DND-41 (cell line): ENCODE measurements at regions not wholly inside any gene's neighbourhood (a gene's known extent, or its start where the extent isn't known, plus 50 kb on each side); places are given as distances from the start of the nearest gene placed in this dataset.

Experiments
- ATAC-seq: fragments of 200-7000 bp; cut with Tn5 transposase; 3 replicates; pipeline ENCODE4 v1.9.1; 2021; ENCODE audit warnings: low read depth; ENCODE audit not compliant: insufficient read depth
- DNase-seq: peaks from one replicate; pipeline ENCODE4 v3.0.0-alpha.2; 2020
- H2AFZ ChIP-seq: 2 replicates; pipeline ENCODE4 v1.6.0; 2012; ENCODE audit warnings: low read depth, low read length
- H3K27ac ChIP-seq: 2 replicates; pipeline ENCODE4 v1.5.1; 2012; ENCODE audit warnings: low read length, inconsistent platforms
- H3K27me3 ChIP-seq: fragments of 200-600 bp; sonication (generic); 2 replicates; pipeline ENCODE4 v1.6.0; 2012; ENCODE audit warnings: low read length, mild to moderate bottlenecking, inconsistent platforms; ENCODE audit not compliant: insufficient read depth, poor library complexity
- H3K36me3 ChIP-seq: 2 replicates; pipeline ENCODE4 v1.5.1; 2012; ENCODE audit warnings: low read length, inconsistent platforms; ENCODE audit not compliant: insufficient read depth
- H3K4me1 ChIP-seq: 2 replicates; pipeline ENCODE4 v1.5.1; 2012; ENCODE audit warnings: mild to moderate bottlenecking, low read length; ENCODE audit not compliant: insufficient read depth
- H3K4me2 ChIP-seq: 2 replicates; pipeline ENCODE4 v1.6.0; 2012; ENCODE audit warnings: mild to moderate bottlenecking, moderate library complexity, low read length, inconsistent platforms; ENCODE audit not compliant: insufficient read depth
- H3K4me3 ChIP-seq, 2 experiments: fragments of 200-600 bp in 1 of 2; shearing (Covaris generic) in 1 of 2; 2 replicates each; pipeline ENCODE4 v1.5.1; 2012 to 2016; ENCODE audit warnings: inconsistent platforms in 2 of 2, low read length in 2 of 2, mild to moderate bottlenecking in 2 of 2, low read depth in 1 of 2, moderate library complexity in 1 of 2
- H3K79me2 ChIP-seq: 2 replicates; pipeline ENCODE4 v1.6.0; 2012; ENCODE audit warnings: low read length, inconsistent platforms; ENCODE audit not compliant: insufficient read depth
- H3K9ac ChIP-seq: 2 replicates; pipeline ENCODE4 v1.6.0; 2012; ENCODE audit warnings: low read depth, mild to moderate bottlenecking, inconsistent platforms, low read length, moderate library complexity
- H3K9me3 ChIP-seq: 2 replicates; pipeline ENCODE4 v1.5.1; 2012; ENCODE audit warnings: low read length, moderate library complexity, mild to moderate bottlenecking, inconsistent platforms; ENCODE audit not compliant: insufficient read depth, severe bottlenecking
- H4K20me1 ChIP-seq: 2 replicates; pipeline ENCODE4 v1.6.0; 2012; ENCODE audit warnings: low read length; ENCODE audit not compliant: insufficient read depth
- EZH2 ChIP-seq: IDR thresholded peaks from 3 replicates; pipeline ENCODE4 v1.6.1; 2012; ENCODE audit warnings: borderline replicate concordance, low read depth, mild to moderate bottlenecking, moderate library complexity, low read length, inconsistent platforms; ENCODE audit not compliant: severe bottlenecking
- TF ChIP-seq, protein P1 (sequence below): IDR thresholded peaks from 2 replicates; pipeline ENCODE4 v1.5.1; 2012; ENCODE audit warnings: borderline replicate concordance, low read length, moderate library complexity, mild to moderate bottlenecking; ENCODE audit not compliant: poor library complexity, severe bottlenecking; ENCODE audit errors: extremely low read depth

DNA sequence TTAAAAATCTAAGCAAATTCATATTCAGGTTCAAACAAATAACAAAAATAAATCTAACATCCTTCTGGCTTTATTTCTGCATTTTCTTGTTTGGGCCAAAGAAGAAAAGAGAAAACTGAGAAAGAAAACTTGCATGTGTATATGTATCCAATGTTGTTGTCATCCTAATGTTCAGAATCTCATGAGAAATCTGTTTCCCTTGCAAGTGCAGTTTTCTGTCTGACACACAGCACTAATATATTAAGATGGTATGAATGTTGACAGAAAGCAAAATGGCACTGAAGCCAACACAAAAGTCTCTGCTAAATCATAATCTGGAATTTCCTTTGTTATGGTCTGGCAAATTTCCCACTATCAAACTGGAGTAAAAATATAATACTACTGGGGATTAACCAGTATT, 235.9 kb downstream of the HGF start:
- Histone ChIP-seq H3K27ac (no peak overlapping the region), H2AFZ (no peak overlapping the region), H4K20me1 (no peaks in the 10 kb centered on the region), H3K4me2 (no peak overlapping the region), H3K4me1 (no peaks in the 10 kb centered on the region), H3K4me3 (no peak overlapping the region), H3K36me3 (no peaks in the 10 kb centered on the region), H3K9ac (no peak overlapping the region), H3K79me2 (no peaks in the 10 kb centered on the region), H3K27me3 (no peaks in the 10 kb centered on the region), H3K9me3 (no peaks in the 10 kb centered on the region)
- TF ChIP-seq, protein P1, sequence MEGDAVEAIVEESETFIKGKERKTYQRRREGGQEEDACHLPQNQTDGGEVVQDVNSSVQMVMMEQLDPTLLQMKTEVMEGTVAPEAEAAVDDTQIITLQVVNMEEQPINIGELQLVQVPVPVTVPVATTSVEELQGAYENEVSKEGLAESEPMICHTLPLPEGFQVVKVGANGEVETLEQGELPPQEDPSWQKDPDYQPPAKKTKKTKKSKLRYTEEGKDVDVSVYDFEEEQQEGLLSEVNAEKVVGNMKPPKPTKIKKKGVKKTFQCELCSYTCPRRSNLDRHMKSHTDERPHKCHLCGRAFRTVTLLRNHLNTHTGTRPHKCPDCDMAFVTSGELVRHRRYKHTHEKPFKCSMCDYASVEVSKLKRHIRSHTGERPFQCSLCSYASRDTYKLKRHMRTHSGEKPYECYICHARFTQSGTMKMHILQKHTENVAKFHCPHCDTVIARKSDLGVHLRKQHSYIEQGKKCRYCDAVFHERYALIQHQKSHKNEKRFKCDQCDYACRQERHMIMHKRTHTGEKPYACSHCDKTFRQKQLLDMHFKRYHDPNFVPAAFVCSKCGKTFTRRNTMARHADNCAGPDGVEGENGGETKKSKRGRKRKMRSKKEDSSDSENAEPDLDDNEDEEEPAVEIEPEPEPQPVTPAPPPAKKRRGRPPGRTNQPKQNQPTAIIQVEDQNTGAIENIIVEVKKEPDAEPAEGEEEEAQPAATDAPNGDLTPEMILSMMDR, result no peak
- TF ChIP-seq EZH2, result no peak
- ATAC-seq, result no peak
- DNase-seq, result no peak

DNA sequence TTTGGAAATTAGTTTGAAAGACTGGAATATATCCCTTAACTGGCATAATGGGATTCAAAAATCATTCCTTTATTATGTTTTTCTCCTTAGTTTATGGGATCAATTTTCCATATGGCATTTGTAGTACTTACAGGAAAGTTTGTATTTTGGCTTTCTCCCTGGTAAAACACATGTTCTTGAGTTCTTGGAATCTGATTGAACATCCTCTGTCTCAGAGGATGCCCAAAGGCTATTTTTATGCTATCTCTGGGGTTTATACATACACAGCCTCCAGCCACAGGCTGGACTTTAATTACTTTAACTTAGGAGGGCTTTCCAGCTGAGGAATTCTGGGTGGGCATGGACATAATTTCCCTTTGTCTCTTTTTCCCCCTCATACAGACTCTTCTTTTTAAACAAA, 236.4 kb downstream of the HGF start:
- H3K4me2 ChIP-seq, result no peak overlapping the region
- no peak overlapping the region for H3K4me3 ChIP-seq
- H3K79me2 ChIP-seq, result no peaks in the 10 kb centered on the region
- no peaks in the 10 kb centered on the region for H3K27me3 ChIP-seq
- DNase-seq (no peak), ATAC-seq (no peak)
- no peak overlapping the region for H3K9ac ChIP-seq
- no peak overlapping the region for H2AFZ ChIP-seq
- H3K4me1 ChIP-seq, result no peaks in the 10 kb centered on the region
- H3K27ac ChIP-seq, result no peak overlapping the region
- no peaks in the 10 kb centered on the region for H3K36me3 ChIP-seq
- H4K20me1 ChIP-seq, result no peaks in the 10 kb centered on the region
- no peak for TF ChIP-seq EZH2
- TF ChIP-seq, protein P1, result no peak
- no peaks in the 10 kb centered on the region for H3K9me3 ChIP-seq

DNA sequence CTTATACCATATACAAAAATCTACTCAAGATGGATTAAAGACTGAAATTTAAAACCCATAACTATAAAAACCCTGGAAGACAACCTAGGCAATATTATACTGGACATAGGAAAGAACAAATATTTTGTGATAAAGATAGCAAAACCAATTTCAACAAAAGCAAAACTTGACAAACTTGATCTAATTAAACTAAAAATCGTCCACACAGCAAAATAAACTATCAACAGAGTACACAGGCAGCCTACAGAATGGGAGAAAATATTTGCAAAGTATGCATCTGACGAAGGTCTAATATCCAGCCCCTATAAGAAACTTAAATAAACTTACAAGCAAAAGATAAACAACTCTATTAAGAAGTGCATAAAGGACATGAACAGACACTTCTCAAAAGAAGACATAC, 240.1 kb downstream of the HGF start:
- no peaks in the 10 kb centered on the region for H3K4me1 ChIP-seq
- H3K27me3 ChIP-seq, result no peaks in the 10 kb centered on the region
- no peak overlapping the region for H3K4me3 ChIP-seq
- ATAC-seq, result no peak
- no peak for TF ChIP-seq EZH2
- TF ChIP-seq, protein P1, result no peak
- DNase-seq, result no peak
- H3K79me2 ChIP-seq, result no peaks in the 10 kb centered on the region
- H3K36me3 ChIP-seq, result no peaks in the 10 kb centered on the region
- H3K9ac ChIP-seq, result no peak overlapping the region
- H3K4me2 ChIP-seq, result no peak overlapping the region
- no peaks in the 10 kb centered on the region for H4K20me1 ChIP-seq
- no peaks in the 10 kb centered on the region for H3K9me3 ChIP-seq
- no peak overlapping the region for H2AFZ ChIP-seq
- no peak overlapping the region for H3K27ac ChIP-seq

DNA sequence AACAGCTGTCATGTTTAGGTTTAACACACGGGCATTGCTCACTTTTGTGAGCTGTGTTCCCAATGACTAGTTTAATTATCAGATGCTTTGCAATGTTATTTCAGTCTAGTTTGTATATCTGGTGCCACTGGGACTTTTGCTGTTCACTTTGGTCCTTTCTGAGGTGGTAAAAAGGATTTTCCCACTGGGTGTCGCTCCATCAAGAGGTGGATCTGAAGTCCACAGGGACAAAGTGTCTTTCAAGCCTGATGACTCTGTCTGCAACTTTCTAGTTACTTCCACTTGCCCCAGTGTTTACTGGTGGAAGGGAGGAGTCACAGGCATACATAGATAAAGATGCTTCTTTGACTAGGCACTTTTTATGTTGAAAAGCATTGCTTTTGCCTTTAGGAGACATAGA, 242.2 kb downstream of the HGF start:
- Histone ChIP-seq H2AFZ (no peak overlapping the region), H3K27me3 (no peaks in the 10 kb centered on the region), H3K4me1 (no peaks in the 10 kb centered on the region), H3K9me3 (no peaks in the 10 kb centered on the region), H3K9ac (no peak overlapping the region), H3K4me3 (no peak overlapping the region), H3K36me3 (no peaks in the 10 kb centered on the region), H3K79me2 (no peaks in the 10 kb centered on the region), H4K20me1 (no peaks in the 10 kb centered on the region), H3K27ac (no peak overlapping the region), H3K4me2 (no peak overlapping the region)
- ATAC-seq (no peak), DNase-seq (no peak)
- TF ChIP-seq, protein P1, result no peak
- no peak for TF ChIP-seq EZH2
